ENCODE measurements at regions not wholly inside any gene's neighbourhood (a gene's known extent, or its start where the extent isn't known, plus 50 kb on each side); places are given as distances from the start of the nearest gene placed in this dataset.

DNA sequence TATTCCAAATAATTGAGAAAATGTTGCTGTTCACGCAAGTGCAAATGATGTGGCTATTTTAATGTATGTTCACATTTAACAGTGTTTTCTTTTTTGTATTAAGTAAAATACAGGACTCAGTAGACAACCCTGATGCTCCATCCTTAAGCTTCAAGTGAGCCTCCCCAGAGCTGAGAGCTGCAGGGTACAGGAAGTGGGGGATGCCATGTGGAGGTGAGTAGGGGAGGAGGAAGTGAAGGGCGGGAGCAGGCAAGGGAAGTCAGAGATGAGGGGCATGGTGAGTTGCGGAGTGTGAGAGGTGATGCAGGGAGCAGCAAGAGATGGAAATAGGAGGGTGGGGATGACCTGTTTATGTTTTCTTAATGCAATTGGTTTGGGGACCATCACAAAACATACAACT lies 711.0 kb downstream of the UQCRFS1 start:
- no peak for DNase-seq (ENCODE audit: low spot score)

DNA sequence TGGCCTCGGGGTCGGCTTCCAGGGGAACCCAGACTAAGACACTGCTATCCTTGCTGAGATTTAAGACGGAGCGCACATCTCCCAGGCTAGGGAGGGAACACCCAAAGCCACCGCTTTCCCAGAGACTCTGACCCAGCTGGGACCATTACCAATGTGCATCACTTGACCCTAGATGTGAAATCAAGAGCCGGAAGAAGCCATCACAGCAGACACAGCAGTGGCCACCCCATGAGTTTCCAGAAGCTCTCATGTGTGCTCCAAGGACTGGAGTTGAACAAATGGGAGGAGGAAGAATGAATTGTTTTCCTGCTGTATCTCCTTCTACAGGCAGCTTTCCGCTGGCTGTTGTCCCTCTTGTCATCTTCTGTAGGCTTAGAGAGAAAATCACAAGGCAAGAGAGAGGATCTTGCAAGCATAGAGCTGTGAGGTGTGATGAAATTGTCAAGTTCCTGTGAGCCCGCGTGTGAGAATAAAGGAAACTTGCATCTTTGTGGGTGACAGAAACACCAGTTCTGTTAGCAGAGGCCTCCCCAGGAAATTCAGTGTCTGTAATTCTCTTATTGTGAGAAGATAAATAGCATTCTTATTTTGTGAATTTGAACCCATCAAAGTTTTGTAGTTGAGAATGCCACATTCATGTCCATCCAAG lies 711.8 kb downstream of the UQCRFS1 start:
- DNase-seq (ENCODE audit: low spot score): no peak

GRCh38 chr19:28500296-28500695 lies 712.7 kb downstream of the UQCRFS1 start:
- no peak for DNase-seq (ENCODE audit: low spot score)

DNA sequence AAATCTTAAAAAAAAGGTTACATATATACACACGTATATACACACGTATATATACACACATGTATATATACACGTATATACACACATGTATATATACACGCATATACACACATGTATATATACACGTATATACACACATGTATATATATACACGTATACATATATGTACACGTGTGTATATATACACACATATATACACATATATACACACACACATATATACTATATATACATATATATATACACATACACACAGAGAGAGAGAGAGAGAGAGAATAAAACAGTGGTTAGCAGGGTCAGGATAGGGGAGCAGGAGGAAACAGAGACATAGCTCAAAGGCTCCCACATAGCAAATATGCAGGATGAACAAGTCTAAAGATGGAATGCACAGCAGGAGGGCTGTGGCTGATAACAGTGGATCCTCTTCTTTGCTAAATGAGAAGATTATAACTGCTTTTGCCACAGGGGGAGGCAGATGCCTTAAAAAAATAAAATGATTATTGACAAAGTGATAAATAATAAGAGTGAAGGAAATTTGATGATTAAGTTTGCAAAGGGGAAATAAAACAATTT lies 714.5 kb downstream of the UQCRFS1 start:
- peak; percentile 21 for DNase-seq (ENCODE audit: low spot score)

DNA sequence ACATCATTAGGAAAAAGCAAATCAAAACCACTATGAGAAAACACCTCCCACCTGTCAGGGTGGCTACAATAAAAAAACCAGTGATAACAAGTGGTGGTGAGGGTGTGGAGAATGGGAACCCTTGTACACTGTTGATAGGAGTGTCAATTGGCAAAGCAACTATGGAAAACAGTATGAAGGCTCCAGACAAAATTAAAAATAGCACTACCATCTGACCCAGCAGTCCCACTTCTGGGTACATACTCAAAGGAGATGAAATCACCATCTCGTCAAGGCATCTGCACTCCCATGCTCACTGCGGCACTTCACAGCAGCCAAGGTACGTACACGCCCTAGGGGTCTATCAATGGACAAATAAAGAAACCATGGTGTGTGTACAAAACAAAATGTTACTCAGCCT lies 715.1 kb downstream of the UQCRFS1 start:
- no peak for DNase-seq (ENCODE audit: low spot score)

DNA sequence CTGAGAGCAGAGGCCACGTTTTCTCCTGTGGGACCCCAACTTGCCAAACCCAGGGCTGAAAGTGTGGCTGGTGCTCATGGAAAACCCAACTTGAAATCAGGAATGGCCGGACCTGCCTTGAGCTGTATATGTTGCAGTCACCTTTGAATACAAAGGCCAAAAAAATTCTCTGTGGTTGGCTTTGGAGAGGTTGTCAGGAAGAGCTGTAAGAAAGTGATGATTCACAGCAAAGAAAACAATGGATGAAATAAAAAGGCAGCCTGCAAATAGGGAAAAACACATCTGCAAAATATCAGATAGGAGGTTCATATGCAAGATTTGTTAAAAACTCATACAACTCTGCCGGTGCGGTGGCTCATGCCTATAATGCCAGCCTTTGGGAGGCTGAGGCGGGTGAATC lies 715.8 kb downstream of the UQCRFS1 start:
- peak; percentile 75 for DNase-seq (ENCODE audit: low spot score)

GRCh38 chr19:28495046-28495445 lies 717.9 kb downstream of the UQCRFS1 start:
- no peak for DNase-seq (ENCODE audit: low spot score)

- DNase-seq (ENCODE audit: low spot score): no peak
Observed at GRCh38 chr19:28494461-28494860, 718.5 kb downstream of the UQCRFS1 start.

GRCh38 chr19:28493884-28494283 lies 719.1 kb downstream of the UQCRFS1 start:
- DNase-seq (ENCODE audit: low spot score): no peak

DNA sequence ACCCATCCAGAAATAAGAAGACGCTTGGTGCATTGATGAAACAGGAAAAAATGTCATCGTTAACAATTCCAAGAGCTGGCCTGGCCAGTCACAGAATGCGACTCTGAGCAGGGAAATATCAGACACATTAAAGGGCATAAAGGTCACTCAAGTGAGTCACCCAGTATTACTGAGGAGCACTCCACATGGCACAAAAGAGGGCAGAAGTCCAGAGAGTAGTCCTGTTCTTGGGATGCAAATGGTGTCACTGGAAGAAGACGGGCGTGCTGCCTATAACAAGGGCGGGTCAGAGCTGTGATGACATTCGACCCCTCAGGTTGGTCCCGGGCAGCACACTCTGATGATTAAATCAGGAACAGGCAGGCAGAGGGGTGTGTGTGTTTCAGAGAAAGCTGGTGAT lies 720.3 kb downstream of the UQCRFS1 start:
- no peak for DNase-seq (ENCODE audit: low spot score)

GRCh38 chr19:28492201-28492600 lies 720.8 kb downstream of the UQCRFS1 start:
- DNase-seq (ENCODE audit: low spot score): no peak

GRCh38 chr19:28489776-28490175 lies 723.2 kb downstream of the UQCRFS1 start:
- DNase-seq (ENCODE audit: low spot score): no peak

DNA sequence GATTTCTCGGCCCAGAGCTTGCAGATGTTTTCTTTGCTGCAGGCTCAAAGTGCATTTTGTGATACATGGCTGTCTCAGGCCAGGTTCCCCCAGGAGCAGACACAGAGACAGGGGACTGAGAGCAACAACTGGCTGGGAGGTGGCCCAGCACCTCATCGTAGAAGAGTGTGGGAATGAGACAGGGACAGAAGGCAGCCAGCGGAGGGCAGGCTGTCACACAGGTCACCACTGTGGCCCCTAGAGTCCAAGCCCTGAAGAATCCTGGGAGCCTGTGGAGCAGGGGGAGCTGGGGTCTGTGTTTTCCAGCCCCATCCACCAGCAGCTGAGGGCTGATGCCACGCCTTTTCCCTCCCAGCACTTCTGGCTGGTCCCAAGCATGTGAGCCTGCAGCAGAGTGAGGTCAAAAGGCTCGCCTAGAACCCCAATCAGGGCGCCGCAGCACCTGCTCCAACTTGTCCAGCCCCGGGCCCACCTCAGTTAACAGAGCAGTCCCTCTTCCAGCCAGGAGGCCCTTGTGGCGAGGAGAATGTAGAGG lies 723.8 kb downstream of the UQCRFS1 start:
- no peak for DNase-seq (ENCODE audit: low spot score)

DNA sequence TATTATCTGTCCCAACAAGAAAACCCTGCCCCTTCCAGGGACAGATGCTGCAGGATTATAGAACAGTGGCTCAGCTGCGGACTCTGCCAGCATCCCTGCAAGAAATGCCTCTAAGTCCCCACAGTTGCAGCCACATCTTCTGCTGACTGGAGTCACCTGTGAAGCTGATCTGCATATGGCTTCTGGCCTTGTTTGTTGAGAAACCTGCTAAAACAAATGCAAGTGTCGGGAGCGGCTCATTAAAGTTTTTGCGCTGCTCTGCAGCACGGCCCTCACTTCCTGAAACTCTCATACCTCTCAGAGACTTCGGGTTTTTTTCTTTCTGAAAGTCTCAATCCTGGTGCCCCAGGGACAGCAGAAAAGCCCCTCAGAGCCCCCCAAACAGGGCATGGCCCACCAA lies 725.0 kb downstream of the UQCRFS1 start:
- no peak for DNase-seq (ENCODE audit: low spot score)

DNA sequence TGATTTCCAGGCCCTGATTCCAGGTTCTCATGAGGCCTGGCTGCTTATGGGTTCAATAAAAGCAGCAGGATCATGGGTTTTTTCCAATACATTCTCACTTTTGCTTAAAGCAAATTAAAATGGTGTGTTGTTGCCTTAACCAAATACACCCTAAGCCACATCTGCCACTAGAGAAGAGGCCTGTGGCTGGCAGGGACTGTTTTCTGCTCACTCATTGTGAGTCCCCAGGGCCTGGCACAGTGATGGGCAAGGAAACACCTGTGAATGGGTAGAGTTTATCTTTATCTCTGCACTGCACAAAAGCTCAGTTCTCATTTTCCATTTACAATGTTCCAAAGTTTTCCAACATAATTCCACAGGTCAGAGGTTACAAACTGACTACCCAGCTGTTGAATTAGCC lies 726.0 kb downstream of the UQCRFS1 start:
- no peak for DNase-seq (ENCODE audit: low spot score)

GRCh38 chr19:28486473-28486872 lies 726.5 kb downstream of the UQCRFS1 start:
- DNase-seq (ENCODE audit: low spot score): no peak

DNA sequence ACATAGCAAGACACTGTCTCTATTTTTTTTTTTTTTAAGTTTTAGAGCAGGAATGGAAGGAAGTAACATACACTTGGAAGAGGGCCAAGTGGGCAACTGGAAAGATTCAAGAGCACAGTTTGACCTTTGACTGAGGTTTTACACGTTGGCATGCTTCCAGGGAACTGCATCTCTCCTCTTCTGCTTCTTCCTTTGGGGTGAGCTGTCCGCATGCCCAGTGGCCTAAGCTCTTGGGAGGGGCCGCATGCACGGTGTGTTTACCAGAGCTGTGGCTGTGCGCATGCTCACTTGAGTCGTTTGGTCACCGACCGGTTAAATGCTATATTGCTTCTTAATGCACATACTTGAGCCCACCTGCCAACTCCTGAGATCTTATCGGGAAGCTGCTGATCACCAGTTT lies 727.7 kb downstream of the UQCRFS1 start:
- no peak for DNase-seq (ENCODE audit: low spot score)

DNA sequence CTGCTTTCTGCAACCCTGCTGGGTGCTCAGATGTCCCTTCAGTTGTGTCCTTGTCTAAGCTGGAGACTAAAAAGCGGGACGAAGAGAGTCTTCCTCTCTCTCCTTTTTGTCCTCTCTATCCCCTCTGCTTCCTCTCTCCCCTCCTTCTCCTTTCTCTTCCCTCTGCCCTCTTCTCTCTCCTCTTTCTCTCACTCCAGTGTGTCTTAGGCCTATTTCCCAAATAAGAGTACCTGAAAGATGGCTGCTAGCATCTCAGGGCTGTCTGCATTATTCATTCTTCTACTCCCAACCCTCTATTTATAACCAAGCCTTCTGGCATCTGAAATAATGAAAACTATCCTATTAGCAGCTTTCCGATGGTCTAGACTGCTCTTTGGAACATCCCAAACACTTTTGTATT lies 729.8 kb downstream of the UQCRFS1 start:
- no peak for DNase-seq (ENCODE audit: low spot score)

- DNase-seq (ENCODE audit: low spot score): peak; percentile 81
Observed at GRCh38 chr19:28482221-28482620, 730.7 kb downstream of the UQCRFS1 start.

DNA sequence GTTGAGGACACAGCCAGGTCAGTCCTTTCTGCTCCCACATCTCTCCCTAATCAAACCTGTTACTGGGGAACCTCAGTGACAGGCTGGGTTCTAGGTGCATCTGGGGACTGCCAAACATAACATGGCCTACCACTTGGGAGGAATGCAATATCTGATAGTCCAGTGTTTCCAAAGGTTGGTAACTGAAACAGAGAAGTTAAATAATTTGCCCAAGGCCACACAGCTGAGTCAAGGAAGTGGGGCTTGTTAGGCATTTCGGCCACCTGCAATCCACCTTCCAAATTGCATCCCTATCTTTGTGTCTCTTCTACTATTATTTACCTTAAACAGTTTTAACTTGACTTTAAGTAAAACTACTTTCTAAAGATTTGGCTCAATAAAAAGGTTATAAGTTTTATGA lies 731.3 kb downstream of the UQCRFS1 start:
- DNase-seq (ENCODE audit: low spot score): no peak

DNA sequence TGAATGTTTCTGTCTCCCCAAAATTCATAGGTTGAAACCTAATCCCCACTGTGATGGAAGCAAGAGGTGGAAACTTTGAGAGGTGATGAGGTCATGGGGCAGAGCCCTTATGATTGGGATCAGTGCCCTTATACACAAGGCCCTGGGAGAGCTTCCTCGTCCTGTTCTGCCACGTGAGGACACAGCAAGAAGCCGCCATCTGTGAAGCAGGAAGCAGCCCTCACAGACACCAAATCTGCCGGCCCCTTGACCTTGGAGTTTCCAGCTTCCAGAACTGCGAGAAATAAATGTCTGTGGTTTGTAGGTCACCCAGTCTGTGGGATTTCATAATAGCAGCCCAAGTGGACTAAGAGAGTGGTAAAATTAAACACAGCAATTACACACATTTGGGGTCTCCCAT lies 737.4 kb downstream of the UQCRFS1 start:
- DNase-seq (ENCODE audit: low spot score): peak; percentile 54

GRCh38 chr19:28472843-28473242 lies 740.1 kb downstream of the UQCRFS1 start:
- peak; percentile 45 for DNase-seq (ENCODE audit: low spot score)

DNA sequence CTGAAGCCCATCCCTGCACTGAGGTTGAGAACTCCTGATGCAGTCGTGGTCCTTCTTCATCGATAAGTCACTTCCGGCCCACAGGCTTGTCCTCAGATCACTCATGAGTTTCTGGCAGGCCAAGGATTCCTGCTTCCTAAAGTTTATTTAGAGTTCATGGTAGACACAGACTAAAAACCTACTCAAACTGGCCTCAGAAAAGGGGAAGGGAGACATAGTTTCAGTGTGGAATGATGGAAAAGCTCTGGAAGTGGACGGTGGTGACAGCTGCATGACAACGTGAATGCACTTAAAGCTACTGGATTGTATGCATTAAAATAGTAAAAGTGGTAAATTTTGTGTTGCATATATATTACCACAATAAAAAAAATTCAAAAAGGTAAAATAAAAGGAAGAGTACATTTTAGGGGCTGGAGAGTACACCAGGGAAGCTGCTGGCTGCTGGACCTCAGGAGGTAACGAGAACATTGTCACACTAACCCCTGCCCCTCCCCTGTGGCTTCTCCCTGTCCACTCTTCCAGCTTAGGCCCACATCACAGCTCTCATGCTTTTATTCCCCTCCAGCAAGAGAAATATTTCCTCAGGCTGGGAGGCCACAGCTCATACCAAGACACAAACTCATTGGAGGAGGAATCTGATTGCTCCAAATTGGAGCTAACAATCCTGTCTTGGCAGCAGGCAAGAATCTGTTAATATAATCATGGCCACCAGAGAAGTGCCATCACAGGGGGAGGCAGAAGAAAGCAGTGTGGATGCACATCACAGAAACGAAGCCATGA lies 741.0 kb downstream of the UQCRFS1 start:
- DNase-seq (ENCODE audit: low spot score): no peak

Measured in kidney tubule cell (primary cell).